GM12864 (cell line): ENCODE measurements at regions not wholly inside any gene's neighbourhood (a gene's known extent, or its start where the extent isn't known, plus 50 kb on each side); places are given as distances from the start of the nearest gene placed in this dataset.

Experiments
- DNase-seq: peaks from one replicate; pipeline ENCODE4 v3.0.0-alpha.2; 2011; ENCODE audit warnings: low read depth
- H3K4me3 ChIP-seq: 2 replicates; pipeline ENCODE4 v1.5.1; 2011; ENCODE audit warnings: mild to moderate bottlenecking, low read depth, low read length, control low read depth
- CTCF ChIP-seq: IDR thresholded peaks from 2 replicates; pipeline ENCODE4 v1.5.1; 2011; ENCODE audit warnings: low read depth, mild to moderate bottlenecking, moderate library complexity, low read length, control low read depth, inconsistent platforms; ENCODE audit errors: missing control alignments

DNA sequence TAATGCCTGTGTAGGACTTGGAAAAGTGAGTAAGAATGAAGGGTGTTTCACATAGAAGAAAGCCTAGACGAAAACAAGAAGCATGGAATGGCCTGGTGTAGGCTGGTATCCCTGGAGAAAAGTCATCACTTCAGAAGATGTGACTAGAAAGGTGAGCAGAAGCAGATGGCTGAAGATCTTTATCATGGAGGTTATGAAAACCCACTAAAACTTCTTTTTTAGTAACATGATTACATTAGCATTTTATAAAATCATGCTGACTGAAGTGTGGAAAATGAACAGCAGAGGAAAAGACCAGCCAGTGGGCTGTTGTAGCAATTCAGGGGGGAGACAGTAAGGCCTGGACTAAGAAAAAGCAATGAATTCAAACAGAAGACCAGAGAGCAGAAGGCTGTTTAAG is 114.5 kb upstream of the G2E3 start:
- no peak overlapping the region for H3K4me3 ChIP-seq
- TF ChIP-seq CTCF: no peak

DNA sequence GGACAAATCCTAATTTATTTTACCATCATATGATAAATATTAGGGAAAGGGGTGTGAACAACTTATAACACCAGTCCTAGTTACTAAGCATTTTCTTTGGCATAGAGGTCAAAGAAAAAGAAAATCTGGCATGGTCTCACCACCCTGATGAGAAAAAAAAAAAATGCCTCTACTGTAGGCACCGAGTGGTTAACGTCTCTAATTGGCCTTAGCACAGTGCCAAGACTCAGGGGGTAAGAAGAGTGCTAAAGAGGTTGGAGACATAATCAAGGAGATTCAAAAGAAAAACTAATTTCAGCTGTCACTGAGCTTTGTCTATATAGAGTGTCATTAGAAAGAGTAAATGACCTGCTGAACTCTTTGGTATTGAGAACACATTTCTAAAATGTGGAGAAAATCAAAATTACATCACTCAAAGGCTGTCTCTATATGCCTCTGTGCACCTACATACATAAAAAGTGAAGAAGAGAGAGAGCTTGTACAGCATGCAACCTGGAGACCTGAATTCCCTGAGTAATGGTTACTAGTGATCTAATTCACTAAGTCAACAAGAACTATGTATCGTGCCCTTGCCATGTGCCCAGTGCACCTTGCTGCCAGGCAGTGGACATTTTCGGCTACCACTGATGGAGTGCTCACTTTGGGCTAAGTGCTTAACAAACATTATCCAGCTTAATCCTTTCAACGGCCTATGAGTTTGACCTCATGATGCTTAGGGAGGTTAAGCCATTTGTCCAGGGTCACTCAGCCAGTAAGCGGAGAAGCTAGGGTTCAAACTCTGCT is 113.8 kb upstream of the G2E3 start:
- no peak for DNase-seq
- TF ChIP-seq CTCF: no peak
- no peak overlapping the region for H3K4me3 ChIP-seq

More for the DNA sequence above, 114.5 kb upstream of the G2E3 start:
- DNase-seq: no peak

GRCh38 chr14:30445852-30446251 is 113.1 kb upstream of the G2E3 start:
- no peak for TF ChIP-seq CTCF
- no peak overlapping the region for H3K4me3 ChIP-seq
- DNase-seq: no peak

GRCh38 chr14:30450631-30451545 is 108.1 kb upstream of the G2E3 start:
- H3K4me3 ChIP-seq: no peak overlapping the region
- no peak for TF ChIP-seq CTCF
- DNase-seq: no peak

GRCh38 chr14:30456296-30456695 is 102.7 kb upstream of the G2E3 start:
- H3K4me3 ChIP-seq: no peak overlapping the region
- TF ChIP-seq CTCF: no peak
- no peak for DNase-seq

GRCh38 chr14:30462358-30462757 is 96.6 kb upstream of the G2E3 start:
- H3K4me3 ChIP-seq: no peak overlapping the region
- no peak for TF ChIP-seq CTCF
- DNase-seq: no peak
